D721Med (cell line): ENCODE measurements at regions not wholly inside any gene's neighbourhood (a gene's known extent, or its start where the extent isn't known, plus 50 kb on each side); places are given as distances from the start of the nearest gene placed in this dataset.

Experiments used
- DNase-seq: peaks from one replicate; pipeline ENCODE4 v3.0.0; 2011; ENCODE audit warnings: low spot score; ENCODE audit not compliant: insufficient read length
- FAIRE-seq: peaks from 2 replicates; lab custom pipeline; 2011; peaks lifted over from hg19 to GRCh38; lab: Jason Lieb, UNC
- CTCF ChIP-seq: IDR thresholded peaks from 2 replicates; pipeline ENCODE4 v1.5.1; 2012; ENCODE audit warnings: mild to moderate bottlenecking, control low read depth; ENCODE audit not compliant: insufficient read depth; ENCODE audit errors: missing control alignments

- TF ChIP-seq CTCF, result no peak
- FAIRE-seq (no peak), DNase-seq (no peak)
Measured at GRCh38 chr6:6859722-6860121, 248.0 kb upstream of the RREB1 start.

- no peak for FAIRE-seq
- TF ChIP-seq CTCF, result no peak
- no peak for DNase-seq
Measured at GRCh38 chr6:6860863-6861262, 246.9 kb upstream of the RREB1 start.

GRCh38 chr6:6861351-6861894 is 246.3 kb upstream of the RREB1 start:
- FAIRE-seq (no peak), DNase-seq (no peak)
- no peak for TF ChIP-seq CTCF

- DNase-seq, result no peak
- FAIRE-seq, result no peak
- no peak for TF ChIP-seq CTCF
Measured at GRCh38 chr6:6861995-6862394, 245.8 kb upstream of the RREB1 start.

GRCh38 chr6:6863970-6864639 is 243.7 kb upstream of the RREB1 start:
- FAIRE-seq, result no peak

GRCh38 chr6:6865611-6866010 is 242.2 kb upstream of the RREB1 start:
- DNase-seq (no peak), FAIRE-seq (no peak)
- no peak for TF ChIP-seq CTCF

More at GRCh38 chr6:6863970-6864639, 243.7 kb upstream of the RREB1 start:
- DNase-seq, result no peak
- no peak for TF ChIP-seq CTCF

GRCh38 chr6:6866656-6867403 is 240.9 kb upstream of the RREB1 start:
- TF ChIP-seq CTCF, result no peak
- FAIRE-seq, result no peak
- DNase-seq, result no peak
